ENCODE measurements at regions not wholly inside any gene's neighbourhood (a gene's known extent, or its start where the extent isn't known, plus 50 kb on each side); places are given as distances from the start of the nearest gene placed in this dataset.

DNA sequence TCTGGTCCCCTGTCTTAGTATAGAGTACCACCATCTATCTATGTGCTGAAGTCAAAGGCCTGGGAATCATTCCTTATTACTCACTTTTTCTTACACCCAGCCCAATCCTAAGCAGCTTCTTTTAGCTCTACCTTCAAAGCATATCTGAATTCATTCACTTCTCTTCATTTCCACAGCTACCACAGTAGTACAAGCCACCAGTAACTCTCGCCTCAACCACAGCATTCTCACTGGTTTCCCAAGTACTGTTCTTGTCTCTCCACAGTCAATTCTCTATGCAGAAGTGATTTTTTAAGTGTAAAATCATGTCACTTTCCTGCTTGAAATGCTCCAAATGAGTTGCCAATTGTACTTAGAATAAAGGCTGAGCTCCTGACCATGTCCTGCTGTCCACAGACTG lies 401.7 kb downstream of the OXSM start:
- TF ChIP-seq ZFP30 (CRISPR knock-in tag; IDR thresholded peaks at IDR 0.05): no peak
- TF ChIP-seq, protein P1, sequence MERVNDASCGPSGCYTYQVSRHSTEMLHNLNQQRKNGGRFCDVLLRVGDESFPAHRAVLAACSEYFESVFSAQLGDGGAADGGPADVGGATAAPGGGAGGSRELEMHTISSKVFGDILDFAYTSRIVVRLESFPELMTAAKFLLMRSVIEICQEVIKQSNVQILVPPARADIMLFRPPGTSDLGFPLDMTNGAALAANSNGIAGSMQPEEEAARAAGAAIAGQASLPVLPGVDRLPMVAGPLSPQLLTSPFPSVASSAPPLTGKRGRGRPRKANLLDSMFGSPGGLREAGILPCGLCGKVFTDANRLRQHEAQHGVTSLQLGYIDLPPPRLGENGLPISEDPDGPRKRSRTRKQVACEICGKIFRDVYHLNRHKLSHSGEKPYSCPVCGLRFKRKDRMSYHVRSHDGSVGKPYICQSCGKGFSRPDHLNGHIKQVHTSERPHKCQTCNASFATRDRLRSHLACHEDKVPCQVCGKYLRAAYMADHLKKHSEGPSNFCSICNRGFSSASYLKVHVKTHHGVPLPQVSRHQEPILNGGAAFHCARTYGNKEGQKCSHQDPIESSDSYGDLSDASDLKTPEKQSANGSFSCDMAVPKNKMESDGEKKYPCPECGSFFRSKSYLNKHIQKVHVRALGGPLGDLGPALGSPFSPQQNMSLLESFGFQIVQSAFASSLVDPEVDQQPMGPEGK (CRISPR knock-in tag; IDR thresholded peaks at IDR 0.05; ENCODE audit: borderline replicate concordance): no peak
- no peak for TF ChIP-seq TOX (CRISPR knock-in tag; IDR thresholded peaks at IDR 0.05; ENCODE audit: borderline replicate concordance)
- no peak for TF ChIP-seq RARB (CRISPR knock-in tag; IDR thresholded peaks at IDR 0.05)
- TF ChIP-seq, protein P2, sequence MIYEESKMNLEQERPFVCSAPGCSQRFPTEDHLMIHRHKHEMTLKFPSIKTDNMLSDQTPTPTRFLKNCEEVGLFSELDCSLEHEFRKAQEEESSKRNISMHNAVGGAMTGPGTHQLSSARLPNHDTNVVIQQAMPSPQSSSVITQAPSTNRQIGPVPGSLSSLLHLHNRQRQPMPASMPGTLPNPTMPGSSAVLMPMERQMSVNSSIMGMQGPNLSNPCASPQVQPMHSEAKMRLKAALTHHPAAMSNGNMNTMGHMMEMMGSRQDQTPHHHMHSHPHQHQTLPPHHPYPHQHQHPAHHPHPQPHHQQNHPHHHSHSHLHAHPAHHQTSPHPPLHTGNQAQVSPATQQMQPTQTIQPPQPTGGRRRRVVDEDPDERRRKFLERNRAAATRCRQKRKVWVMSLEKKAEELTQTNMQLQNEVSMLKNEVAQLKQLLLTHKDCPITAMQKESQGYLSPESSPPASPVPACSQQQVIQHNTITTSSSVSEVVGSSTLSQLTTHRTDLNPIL (CRISPR knock-in tag; IDR thresholded peaks at IDR 0.05; ENCODE audit: low read depth): no peak
- TF ChIP-seq, protein P3, sequence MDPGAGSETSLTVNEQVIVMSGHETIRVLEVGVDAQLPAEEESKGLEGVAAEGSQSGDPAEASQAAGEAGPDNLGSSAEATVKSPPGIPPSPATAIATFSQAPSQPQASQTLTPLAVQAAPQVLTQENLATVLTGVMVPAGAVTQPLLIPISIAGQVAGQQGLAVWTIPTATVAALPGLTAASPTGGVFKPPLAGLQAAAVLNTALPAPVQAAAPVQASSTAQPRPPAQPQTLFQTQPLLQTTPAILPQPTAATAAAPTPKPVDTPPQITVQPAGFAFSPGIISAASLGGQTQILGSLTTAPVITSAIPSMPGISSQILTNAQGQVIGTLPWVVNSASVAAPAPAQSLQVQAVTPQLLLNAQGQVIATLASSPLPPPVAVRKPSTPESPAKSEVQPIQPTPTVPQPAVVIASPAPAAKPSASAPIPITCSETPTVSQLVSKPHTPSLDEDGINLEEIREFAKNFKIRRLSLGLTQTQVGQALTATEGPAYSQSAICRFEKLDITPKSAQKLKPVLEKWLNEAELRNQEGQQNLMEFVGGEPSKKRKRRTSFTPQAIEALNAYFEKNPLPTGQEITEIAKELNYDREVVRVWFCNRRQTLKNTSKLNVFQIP (CRISPR knock-in tag; IDR thresholded peaks at IDR 0.05; ENCODE audit: borderline replicate concordance, low read depth): no peak

All from SK-N-SH treated with all-trans-retinoic acid at 6 μM for 48 hours (cell line).